B cell (primary cell): ENCODE measurements at regions not wholly inside any gene's neighbourhood (a gene's known extent, or its start where the extent isn't known, plus 50 kb on each side); places are given as distances from the start of the nearest gene placed in this dataset.

Experiments used
- CTCF ChIP-seq: fragments of 200-600 bp; IDR thresholded peaks from one replicate; pipeline ENCODE4 v1.8.0; 2022; ENCODE audit warnings: antibody characterized with exemption, mild to moderate bottlenecking
- EZH2 ChIP-seq: IDR thresholded peaks from 2 replicates; pipeline ENCODE4 v1.6.1; 2012; ENCODE audit warnings: borderline replicate concordance, low read depth, mild to moderate bottlenecking, moderate library complexity, low read length; ENCODE audit not compliant: insufficient read depth, poor library complexity, severe bottlenecking

DNA sequence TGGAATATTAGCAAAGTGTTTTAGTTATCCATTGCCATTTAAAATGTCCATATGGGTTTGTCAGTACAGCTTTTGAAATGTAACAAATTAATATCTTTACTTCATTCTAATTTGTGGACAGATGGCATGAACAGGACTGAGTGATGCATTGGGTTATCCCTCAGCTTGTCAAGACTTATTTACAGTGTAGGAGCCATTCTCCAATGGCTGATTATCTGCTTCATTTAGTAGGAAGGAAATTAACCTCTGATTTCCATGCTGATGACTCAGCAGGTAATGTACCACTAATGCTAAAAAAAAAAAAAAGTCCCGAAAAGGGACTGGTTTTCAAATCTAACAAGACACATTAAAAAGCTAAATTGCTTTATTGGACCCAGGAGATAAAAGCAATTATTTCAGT lies 1149.0 kb upstream of the USP15 start:
- no peak for TF ChIP-seq CTCF
- no peak for TF ChIP-seq EZH2
